ENCODE measurements at regions not wholly inside any gene's neighbourhood (a gene's known extent, or its start where the extent isn't known, plus 50 kb on each side); places are given as distances from the start of the nearest gene placed in this dataset.

DNA sequence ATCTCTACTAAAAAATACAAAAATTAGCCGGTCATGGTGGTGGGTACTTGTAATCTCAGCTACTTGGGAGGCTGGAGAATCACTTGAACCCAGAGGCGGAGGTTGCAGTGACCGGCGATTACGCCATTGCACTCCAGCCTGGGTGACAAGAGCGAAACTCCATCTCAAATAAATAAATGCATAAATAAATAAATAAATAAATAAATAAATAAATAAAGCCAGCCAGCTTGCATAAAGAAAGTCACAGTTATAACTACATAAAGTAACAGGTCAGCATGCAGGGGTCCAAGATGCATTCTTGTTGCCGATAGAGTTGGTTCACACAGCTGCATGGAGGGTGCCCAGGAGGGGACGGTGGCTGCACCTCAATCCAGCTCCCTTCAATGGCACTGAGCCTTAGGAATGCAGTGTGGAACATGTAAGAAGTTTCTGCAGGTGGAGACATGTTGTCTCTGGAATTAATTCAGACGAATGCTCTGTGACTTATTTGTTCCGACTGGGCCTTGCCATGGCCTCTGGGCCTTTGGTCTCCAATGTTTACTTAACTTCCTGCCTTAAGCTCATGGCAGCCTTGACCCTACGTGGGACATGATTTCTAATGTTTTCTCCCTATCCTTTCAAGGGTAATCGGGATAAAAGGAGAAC lies 159.6 kb upstream of the PRKCQ start:
- TF ChIP-seq, protein P1, sequence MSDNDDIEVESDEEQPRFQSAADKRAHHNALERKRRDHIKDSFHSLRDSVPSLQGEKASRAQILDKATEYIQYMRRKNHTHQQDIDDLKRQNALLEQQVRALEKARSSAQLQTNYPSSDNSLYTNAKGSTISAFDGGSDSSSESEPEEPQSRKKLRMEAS (IDR thresholded peaks at IDR 0.05; ENCODE audit: low read depth, low read length), result no peak
- TF ChIP-seq, protein P2, sequence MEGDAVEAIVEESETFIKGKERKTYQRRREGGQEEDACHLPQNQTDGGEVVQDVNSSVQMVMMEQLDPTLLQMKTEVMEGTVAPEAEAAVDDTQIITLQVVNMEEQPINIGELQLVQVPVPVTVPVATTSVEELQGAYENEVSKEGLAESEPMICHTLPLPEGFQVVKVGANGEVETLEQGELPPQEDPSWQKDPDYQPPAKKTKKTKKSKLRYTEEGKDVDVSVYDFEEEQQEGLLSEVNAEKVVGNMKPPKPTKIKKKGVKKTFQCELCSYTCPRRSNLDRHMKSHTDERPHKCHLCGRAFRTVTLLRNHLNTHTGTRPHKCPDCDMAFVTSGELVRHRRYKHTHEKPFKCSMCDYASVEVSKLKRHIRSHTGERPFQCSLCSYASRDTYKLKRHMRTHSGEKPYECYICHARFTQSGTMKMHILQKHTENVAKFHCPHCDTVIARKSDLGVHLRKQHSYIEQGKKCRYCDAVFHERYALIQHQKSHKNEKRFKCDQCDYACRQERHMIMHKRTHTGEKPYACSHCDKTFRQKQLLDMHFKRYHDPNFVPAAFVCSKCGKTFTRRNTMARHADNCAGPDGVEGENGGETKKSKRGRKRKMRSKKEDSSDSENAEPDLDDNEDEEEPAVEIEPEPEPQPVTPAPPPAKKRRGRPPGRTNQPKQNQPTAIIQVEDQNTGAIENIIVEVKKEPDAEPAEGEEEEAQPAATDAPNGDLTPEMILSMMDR (IDR thresholded peaks at IDR 0.05; ENCODE audit: low read depth, low read length), result no peak
- TF ChIP-seq POLR2A (IDR thresholded peaks at IDR 0.05; ENCODE audit: extremely low read depth, insufficient read length), result no peak
- TF ChIP-seq MYC (IDR thresholded peaks at IDR 0.05; ENCODE audit: low read depth, low read length), result no peak
- no peak overlapping the region for H3K4me3 ChIP-seq (ENCODE audit: low read depth, low read length)
- no peak for DNase-seq (ENCODE audit: low read depth)

DNA sequence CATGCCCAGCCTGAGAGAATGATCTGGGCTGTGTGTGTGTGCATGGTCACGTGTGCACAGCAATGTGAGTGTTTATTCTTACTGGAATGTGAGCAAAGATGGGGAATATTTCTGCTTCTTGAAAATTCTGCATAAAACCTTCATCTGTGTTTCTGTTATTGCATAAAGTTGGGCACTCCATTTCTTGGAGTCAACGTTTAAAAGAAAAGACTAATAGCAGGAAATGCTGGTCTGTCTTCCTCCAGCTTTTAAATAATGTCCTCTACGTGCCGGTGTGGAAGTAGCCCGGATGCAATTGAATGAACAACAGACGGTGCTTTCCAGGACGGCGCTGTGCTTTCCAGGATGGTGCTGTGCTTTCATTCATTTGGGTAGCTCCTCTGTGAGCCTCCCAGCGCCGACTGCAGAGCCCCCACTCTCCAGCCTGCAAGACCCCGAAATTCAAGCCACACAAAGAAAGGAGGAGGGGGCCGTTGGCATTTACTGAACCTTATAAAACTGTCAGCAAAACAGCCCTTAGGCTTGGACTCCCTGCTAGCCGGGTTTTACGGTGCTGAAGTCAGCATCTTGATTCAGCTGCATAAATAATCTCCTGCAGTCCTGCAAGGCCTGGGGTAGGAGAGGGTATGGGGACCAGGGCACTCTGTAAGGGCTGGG lies 158.2 kb upstream of the PRKCQ start:
- TF ChIP-seq POLR2A (IDR thresholded peaks at IDR 0.05; ENCODE audit: extremely low read depth, insufficient read length) (no peak), MYC (IDR thresholded peaks at IDR 0.05; ENCODE audit: low read depth, low read length) (no peak)
- TF ChIP-seq, protein P2 (IDR thresholded peaks at IDR 0.05; ENCODE audit: low read depth, low read length), result no peak
- TF ChIP-seq, protein P1 (IDR thresholded peaks at IDR 0.05; ENCODE audit: low read depth, low read length), result no peak
- no peak overlapping the region for H3K4me3 ChIP-seq (ENCODE audit: low read depth, low read length)
- no peak for DNase-seq (ENCODE audit: low read depth)

DNA sequence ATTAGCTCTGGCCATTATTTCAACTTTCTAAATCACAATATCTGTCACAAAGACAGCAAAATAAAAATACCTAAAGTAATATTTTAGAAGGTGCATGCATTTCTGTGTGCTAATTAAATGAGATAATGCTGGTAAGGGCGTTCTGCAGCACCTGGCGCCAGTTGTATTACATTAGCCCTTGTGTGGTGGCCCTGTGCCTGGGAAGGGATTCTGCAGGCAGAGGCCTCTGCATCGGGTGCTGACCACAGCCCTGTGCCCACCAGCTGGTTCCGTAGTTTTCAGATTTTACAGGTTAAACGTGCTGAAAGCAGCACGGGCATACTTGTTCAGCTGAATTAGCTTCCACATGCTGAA lies 157.7 kb upstream of the PRKCQ start:
- TF ChIP-seq, protein P2 (IDR thresholded peaks at IDR 0.05; ENCODE audit: low read depth, low read length), result no peak
- TF ChIP-seq MYC (IDR thresholded peaks at IDR 0.05; ENCODE audit: low read depth, low read length), result no peak
- no peak for TF ChIP-seq POLR2A (IDR thresholded peaks at IDR 0.05; ENCODE audit: extremely low read depth, insufficient read length)
- TF ChIP-seq, protein P1 (IDR thresholded peaks at IDR 0.05; ENCODE audit: low read depth, low read length), result no peak
- no peak overlapping the region for H3K4me3 ChIP-seq (ENCODE audit: low read depth, low read length)
- DNase-seq (ENCODE audit: low read depth), result no peak

DNA sequence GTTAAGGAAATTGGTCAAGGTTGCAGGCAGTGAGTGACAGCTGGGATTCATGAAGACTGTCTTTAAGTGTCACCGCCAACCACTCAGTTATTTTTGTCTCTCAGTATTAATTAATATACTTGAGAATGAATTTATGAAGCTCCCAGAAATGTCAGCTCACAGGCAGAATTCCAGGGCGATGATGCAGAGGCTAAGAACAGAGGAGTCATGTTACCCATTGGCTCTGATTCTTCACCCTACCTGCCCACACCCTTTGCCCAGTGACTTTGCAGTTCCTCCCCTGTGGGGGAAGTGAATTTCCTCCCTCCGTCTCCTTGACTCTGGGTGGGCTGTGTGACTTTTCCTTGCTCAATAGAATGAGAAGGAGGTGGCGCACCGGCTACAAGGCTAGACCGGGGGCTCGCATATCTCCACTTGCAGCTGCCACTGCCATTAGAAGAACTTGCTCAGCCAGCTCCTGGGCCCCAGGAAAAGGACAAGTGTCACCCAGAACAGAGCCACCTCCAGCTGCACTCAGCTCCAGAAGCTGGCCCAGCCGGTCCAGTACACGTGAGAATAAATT lies 157.1 kb upstream of the PRKCQ start:
- no peak overlapping the region for H3K4me3 ChIP-seq (ENCODE audit: low read depth, low read length)
- TF ChIP-seq, protein P1 (IDR thresholded peaks at IDR 0.05; ENCODE audit: low read depth, low read length), result no peak
- TF ChIP-seq, protein P2 (IDR thresholded peaks at IDR 0.05; ENCODE audit: low read depth, low read length), result no peak
- no peak for TF ChIP-seq POLR2A (IDR thresholded peaks at IDR 0.05; ENCODE audit: extremely low read depth, insufficient read length)
- TF ChIP-seq MYC (IDR thresholded peaks at IDR 0.05; ENCODE audit: low read depth, low read length), result no peak
- DNase-seq (ENCODE audit: low read depth), result no peak

DNA sequence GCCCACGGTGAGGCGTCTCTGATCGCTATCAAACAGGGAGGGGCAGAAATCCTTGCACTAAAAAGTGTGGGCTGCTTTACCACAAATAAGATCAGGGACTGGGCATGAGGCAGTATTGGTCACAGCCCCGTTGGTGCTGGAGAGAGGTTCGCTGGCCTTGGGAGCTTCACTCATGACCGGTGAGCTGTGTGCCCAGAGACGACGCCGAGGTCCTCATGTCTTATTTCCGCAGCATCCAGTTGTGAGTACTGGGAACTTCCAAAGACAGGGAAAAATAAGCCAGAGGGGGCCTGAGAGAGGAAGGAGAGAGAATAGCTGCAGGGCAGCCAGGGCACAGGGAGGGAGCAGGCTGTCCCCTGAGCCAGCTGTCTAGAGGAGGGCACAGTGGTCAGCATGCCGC lies 154.2 kb upstream of the PRKCQ start:
- DNase-seq (ENCODE audit: low read depth), result no peak
- TF ChIP-seq, protein P1 (IDR thresholded peaks at IDR 0.05; ENCODE audit: low read depth, low read length), result no peak
- no peak for TF ChIP-seq MYC (IDR thresholded peaks at IDR 0.05; ENCODE audit: low read depth, low read length)
- TF ChIP-seq, protein P2 (IDR thresholded peaks at IDR 0.05; ENCODE audit: low read depth, low read length), result no peak
- TF ChIP-seq POLR2A (IDR thresholded peaks at IDR 0.05; ENCODE audit: extremely low read depth, insufficient read length), result no peak

More for the DNA sequence above, 154.2 kb upstream of the PRKCQ start:
- H3K4me3 ChIP-seq (ENCODE audit: low read depth, low read length), result no peak overlapping the region

Measured in NB4 (cell line).